ENCODE measurements at regions not wholly inside any gene's neighbourhood (a gene's known extent, or its start where the extent isn't known, plus 50 kb on each side); places are given as distances from the start of the nearest gene placed in this dataset.

GRCh38 chr3:154684021-154684420 lies 254.0 kb upstream of the GPR149 start:
- TF ChIP-seq, protein P1, sequence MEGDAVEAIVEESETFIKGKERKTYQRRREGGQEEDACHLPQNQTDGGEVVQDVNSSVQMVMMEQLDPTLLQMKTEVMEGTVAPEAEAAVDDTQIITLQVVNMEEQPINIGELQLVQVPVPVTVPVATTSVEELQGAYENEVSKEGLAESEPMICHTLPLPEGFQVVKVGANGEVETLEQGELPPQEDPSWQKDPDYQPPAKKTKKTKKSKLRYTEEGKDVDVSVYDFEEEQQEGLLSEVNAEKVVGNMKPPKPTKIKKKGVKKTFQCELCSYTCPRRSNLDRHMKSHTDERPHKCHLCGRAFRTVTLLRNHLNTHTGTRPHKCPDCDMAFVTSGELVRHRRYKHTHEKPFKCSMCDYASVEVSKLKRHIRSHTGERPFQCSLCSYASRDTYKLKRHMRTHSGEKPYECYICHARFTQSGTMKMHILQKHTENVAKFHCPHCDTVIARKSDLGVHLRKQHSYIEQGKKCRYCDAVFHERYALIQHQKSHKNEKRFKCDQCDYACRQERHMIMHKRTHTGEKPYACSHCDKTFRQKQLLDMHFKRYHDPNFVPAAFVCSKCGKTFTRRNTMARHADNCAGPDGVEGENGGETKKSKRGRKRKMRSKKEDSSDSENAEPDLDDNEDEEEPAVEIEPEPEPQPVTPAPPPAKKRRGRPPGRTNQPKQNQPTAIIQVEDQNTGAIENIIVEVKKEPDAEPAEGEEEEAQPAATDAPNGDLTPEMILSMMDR (IDR thresholded peaks at IDR 0.05; ENCODE audit: insufficient read depth, low read depth, low read length): no peak
- TF ChIP-seq EZH2 (IDR thresholded peaks at IDR 0.05; ENCODE audit: insufficient read depth, low read length): no peak

All from astrocyte (in vitro differentiated cells and primary cell).